ENCODE measurements at regions not wholly inside any gene's neighbourhood (a gene's known extent, or its start where the extent isn't known, plus 50 kb on each side); places are given as distances from the start of the nearest gene placed in this dataset.
"Not testable (repeated sequence)": the region's sequence is repeated elsewhere in the genome, so short reads cannot be mapped to it uniquely, and the experiment has no call there.

DNA sequence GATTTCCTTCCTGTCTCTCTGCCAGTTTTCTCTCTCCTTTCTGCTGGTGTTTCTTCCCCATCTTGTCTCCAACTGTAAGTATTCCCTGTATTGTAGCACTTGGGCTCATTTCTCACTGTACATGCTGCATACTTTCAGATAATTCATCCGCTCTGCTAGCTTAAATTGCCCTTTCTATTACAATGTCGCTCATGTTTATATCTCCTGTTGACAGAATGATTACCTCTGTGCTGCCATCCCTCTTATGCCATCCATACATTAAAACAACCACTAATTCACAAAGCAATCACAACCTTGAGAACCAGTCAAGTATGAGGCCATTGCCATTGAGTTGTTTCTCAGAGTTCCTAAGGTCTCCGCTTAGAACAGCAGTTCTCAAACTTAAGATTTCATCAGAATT, 107.5 kb upstream of the SOX2 start:
- DNase-seq (ENCODE audit: low spot score) = no peak
- 95% methylated on average over 3 of the region's 3 CpGs for WGBS

DNA sequence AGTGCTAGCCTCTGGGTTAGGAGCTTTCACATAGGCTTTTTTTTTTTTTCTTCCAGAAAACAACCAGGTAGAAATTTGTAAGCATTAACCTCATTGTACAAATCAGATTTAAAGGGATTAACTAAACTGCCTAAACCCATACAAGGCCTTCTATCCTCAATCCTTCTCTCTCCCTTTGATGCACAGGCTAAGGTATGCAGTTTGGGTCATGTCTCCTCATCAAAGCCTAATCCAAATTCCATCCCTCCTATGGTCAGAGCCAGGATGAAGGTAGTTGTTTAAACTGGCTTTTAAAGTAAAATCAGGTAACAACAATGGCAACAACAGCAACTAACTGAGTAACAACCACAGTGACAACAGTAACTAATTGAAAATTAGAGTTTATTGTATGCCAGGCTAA, 115.6 kb upstream of the SOX2 start:
- no peaks in the 10 kb centered on the region for H3K9me3 ChIP-seq (ENCODE audit: control insufficient read depth in 4 of 4, low read length in 3 of 4)
- no peak overlapping the region for H3K4me3 ChIP-seq (ENCODE audit: low read depth in 1 of 3, low read length in 3 of 3)
- no peaks in the 10 kb centered on the region for H3K27me3 ChIP-seq (ENCODE audit: control insufficient read depth in 4 of 4, insufficient read depth in 4 of 4, low read length in 3 of 4)
- no peak overlapping the region for H3K27ac ChIP-seq (ENCODE audit: low read depth in 1 of 2, low read length in 2 of 2)
- no peak for DNase-seq (ENCODE audit: low spot score)
- H3K9ac ChIP-seq (ENCODE audit: low read depth in 1 of 2, low read length in 2 of 2) = no peak overlapping the region
- TF ChIP-seq, protein P1, sequence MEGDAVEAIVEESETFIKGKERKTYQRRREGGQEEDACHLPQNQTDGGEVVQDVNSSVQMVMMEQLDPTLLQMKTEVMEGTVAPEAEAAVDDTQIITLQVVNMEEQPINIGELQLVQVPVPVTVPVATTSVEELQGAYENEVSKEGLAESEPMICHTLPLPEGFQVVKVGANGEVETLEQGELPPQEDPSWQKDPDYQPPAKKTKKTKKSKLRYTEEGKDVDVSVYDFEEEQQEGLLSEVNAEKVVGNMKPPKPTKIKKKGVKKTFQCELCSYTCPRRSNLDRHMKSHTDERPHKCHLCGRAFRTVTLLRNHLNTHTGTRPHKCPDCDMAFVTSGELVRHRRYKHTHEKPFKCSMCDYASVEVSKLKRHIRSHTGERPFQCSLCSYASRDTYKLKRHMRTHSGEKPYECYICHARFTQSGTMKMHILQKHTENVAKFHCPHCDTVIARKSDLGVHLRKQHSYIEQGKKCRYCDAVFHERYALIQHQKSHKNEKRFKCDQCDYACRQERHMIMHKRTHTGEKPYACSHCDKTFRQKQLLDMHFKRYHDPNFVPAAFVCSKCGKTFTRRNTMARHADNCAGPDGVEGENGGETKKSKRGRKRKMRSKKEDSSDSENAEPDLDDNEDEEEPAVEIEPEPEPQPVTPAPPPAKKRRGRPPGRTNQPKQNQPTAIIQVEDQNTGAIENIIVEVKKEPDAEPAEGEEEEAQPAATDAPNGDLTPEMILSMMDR (IDR thresholded peaks at IDR 0.05; ENCODE audit: low read depth, low read length, missing input control) = no peak
- TF ChIP-seq HNF4A (conservative IDR thresholded peaks at IDR 0.05) = no peak
- no peak for TF ChIP-seq TAF1 (conservative IDR thresholded peaks at IDR 0.05)
- no peaks in the 10 kb centered on the region for H3K4me1 ChIP-seq (ENCODE audit: control insufficient read depth in 4 of 4, insufficient read depth in 4 of 4, low read length in 3 of 4)
- H3K36me3 ChIP-seq (ENCODE audit: control insufficient read depth in 4 of 4, insufficient read depth in 3 of 4, low read depth in 1 of 4, low read length in 3 of 4) = no peaks in the 10 kb centered on the region

More for the DNA sequence above, 107.5 kb upstream of the SOX2 start:
- Histone ChIP-seq H3K4me1 (ENCODE audit: control insufficient read depth in 4 of 4, insufficient read depth in 4 of 4, low read length in 3 of 4) (no peaks in the 10 kb centered on the region), H3K27me3 (ENCODE audit: control insufficient read depth in 4 of 4, insufficient read depth in 4 of 4, low read length in 3 of 4) (no peaks in the 10 kb centered on the region), H3K9ac (ENCODE audit: low read depth in 1 of 2, low read length in 2 of 2) (no peak overlapping the region), H3K27ac (ENCODE audit: low read depth in 1 of 2, low read length in 2 of 2) (no peak overlapping the region), H3K4me3 (ENCODE audit: low read depth in 1 of 3, low read length in 3 of 3) (no peak overlapping the region), H3K36me3 (ENCODE audit: control insufficient read depth in 4 of 4, insufficient read depth in 3 of 4, low read depth in 1 of 4, low read length in 3 of 4) (no peaks in the 10 kb centered on the region), H3K9me3 (ENCODE audit: control insufficient read depth in 4 of 4, low read length in 3 of 4) (no peaks in the 10 kb centered on the region)
- no peak for TF ChIP-seq JUND (IDR thresholded peaks at IDR 0.05)
- no peak for TF ChIP-seq RAD21 (IDR thresholded peaks at IDR 0.05)
- no peak for TF ChIP-seq HNF4A (conservative IDR thresholded peaks at IDR 0.05)
- no peak for TF ChIP-seq RXRA (IDR thresholded peaks at IDR 0.05)
- no peak for TF ChIP-seq FOXA1 (IDR thresholded peaks at IDR 0.05)
- TF ChIP-seq NR2F2 (IDR thresholded peaks at IDR 0.05) = no peak
- no peak for TF ChIP-seq FOXA2 (IDR thresholded peaks at IDR 0.05)
- TF ChIP-seq, protein P2, sequence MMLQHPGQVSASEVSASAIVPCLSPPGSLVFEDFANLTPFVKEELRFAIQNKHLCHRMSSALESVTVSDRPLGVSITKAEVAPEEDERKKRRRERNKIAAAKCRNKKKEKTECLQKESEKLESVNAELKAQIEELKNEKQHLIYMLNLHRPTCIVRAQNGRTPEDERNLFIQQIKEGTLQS (IDR thresholded peaks at IDR 0.05) = no peak
- TF ChIP-seq, protein P3, sequence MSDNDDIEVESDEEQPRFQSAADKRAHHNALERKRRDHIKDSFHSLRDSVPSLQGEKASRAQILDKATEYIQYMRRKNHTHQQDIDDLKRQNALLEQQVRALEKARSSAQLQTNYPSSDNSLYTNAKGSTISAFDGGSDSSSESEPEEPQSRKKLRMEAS (IDR thresholded peaks at IDR 0.05) = no peak
- no peak for TF ChIP-seq TAF1 (conservative IDR thresholded peaks at IDR 0.05)
- TF ChIP-seq, protein P4, sequence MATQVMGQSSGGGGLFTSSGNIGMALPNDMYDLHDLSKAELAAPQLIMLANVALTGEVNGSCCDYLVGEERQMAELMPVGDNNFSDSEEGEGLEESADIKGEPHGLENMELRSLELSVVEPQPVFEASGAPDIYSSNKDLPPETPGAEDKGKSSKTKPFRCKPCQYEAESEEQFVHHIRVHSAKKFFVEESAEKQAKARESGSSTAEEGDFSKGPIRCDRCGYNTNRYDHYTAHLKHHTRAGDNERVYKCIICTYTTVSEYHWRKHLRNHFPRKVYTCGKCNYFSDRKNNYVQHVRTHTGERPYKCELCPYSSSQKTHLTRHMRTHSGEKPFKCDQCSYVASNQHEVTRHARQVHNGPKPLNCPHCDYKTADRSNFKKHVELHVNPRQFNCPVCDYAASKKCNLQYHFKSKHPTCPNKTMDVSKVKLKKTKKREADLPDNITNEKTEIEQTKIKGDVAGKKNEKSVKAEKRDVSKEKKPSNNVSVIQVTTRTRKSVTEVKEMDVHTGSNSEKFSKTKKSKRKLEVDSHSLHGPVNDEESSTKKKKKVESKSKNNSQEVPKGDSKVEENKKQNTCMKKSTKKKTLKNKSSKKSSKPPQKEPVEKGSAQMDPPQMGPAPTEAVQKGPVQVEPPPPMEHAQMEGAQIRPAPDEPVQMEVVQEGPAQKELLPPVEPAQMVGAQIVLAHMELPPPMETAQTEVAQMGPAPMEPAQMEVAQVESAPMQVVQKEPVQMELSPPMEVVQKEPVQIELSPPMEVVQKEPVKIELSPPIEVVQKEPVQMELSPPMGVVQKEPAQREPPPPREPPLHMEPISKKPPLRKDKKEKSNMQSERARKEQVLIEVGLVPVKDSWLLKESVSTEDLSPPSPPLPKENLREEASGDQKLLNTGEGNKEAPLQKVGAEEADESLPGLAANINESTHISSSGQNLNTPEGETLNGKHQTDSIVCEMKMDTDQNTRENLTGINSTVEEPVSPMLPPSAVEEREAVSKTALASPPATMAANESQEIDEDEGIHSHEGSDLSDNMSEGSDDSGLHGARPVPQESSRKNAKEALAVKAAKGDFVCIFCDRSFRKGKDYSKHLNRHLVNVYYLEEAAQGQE (IDR thresholded peaks at IDR 0.05) = no peak

DNA sequence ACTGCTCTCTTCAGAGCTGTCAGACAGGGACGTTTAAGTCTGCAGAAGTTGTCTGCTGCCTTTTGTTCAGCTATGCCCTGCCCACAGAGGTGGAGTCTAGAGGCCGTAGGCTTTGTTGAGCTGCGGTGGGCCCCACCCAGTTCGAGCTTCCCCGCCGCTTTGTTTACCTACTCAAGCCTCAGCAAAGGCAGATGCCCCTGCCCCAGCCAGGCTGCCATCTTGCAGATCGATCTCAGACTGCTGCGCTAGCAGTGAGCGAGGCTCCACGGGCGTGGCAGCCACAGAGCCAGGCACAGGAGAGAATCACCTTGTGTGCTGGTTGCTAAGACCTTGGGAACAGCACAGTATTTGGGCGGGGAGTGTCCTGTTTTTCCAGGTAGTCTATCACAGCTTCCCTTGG, 120.8 kb upstream of the SOX2 start:
- H3K27me3 ChIP-seq (ENCODE audit: control insufficient read depth in 4 of 4, insufficient read depth in 4 of 4, low read length in 3 of 4); H3K9ac ChIP-seq (ENCODE audit: low read depth in 1 of 2, low read length in 2 of 2); DNase-seq (ENCODE audit: low spot score); H3K27ac ChIP-seq (ENCODE audit: low read depth in 1 of 2, low read length in 2 of 2); H3K4me1 ChIP-seq (ENCODE audit: control insufficient read depth in 4 of 4, insufficient read depth in 4 of 4, low read length in 3 of 4); H3K36me3 ChIP-seq (ENCODE audit: control insufficient read depth in 4 of 4, insufficient read depth in 3 of 4, low read depth in 1 of 4, low read length in 3 of 4); H3K4me3 ChIP-seq (ENCODE audit: low read depth in 1 of 3, low read length in 3 of 3); H3K9me3 ChIP-seq (ENCODE audit: control insufficient read depth in 4 of 4, low read length in 3 of 4): not testable (repeated sequence)
- WGBS = 84% methylated on average over 12 of the region's 12 CpGs
